Fibroblast of pulmonary artery (primary cell): ENCODE measurements at regions not wholly inside any gene's neighbourhood (a gene's known extent, or its start where the extent isn't known, plus 50 kb on each side); places are given as distances from the start of the nearest gene placed in this dataset.

Source experiments
- DNase-seq: peaks from one replicate; pipeline ENCODE4 v3.0.0-alpha.2; 2010; ENCODE audit warnings: low read depth
- H3K4me3 ChIP-seq: replicated peaks from 2 replicates; pipeline ENCODE4 v1.5.1; 2011; ENCODE audit warnings: low read depth, mild to moderate bottlenecking, control low read depth, low read length, moderate library complexity
- TF ChIP-seq, protein P1 (sequence below): IDR thresholded peaks from 2 replicates; pipeline ENCODE4 v1.5.1; 2011; ENCODE audit warnings: mild to moderate bottlenecking, control low read depth, low read length, inconsistent platforms; ENCODE audit errors: missing control alignments

- H3K4me3 ChIP-seq, result no peak overlapping the region
- TF ChIP-seq, protein P1, sequence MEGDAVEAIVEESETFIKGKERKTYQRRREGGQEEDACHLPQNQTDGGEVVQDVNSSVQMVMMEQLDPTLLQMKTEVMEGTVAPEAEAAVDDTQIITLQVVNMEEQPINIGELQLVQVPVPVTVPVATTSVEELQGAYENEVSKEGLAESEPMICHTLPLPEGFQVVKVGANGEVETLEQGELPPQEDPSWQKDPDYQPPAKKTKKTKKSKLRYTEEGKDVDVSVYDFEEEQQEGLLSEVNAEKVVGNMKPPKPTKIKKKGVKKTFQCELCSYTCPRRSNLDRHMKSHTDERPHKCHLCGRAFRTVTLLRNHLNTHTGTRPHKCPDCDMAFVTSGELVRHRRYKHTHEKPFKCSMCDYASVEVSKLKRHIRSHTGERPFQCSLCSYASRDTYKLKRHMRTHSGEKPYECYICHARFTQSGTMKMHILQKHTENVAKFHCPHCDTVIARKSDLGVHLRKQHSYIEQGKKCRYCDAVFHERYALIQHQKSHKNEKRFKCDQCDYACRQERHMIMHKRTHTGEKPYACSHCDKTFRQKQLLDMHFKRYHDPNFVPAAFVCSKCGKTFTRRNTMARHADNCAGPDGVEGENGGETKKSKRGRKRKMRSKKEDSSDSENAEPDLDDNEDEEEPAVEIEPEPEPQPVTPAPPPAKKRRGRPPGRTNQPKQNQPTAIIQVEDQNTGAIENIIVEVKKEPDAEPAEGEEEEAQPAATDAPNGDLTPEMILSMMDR, result no peak
- no peak for DNase-seq
Measured at GRCh38 chr4:100681289-100681688, 163.5 kb upstream of the EMCN start.

DNA sequence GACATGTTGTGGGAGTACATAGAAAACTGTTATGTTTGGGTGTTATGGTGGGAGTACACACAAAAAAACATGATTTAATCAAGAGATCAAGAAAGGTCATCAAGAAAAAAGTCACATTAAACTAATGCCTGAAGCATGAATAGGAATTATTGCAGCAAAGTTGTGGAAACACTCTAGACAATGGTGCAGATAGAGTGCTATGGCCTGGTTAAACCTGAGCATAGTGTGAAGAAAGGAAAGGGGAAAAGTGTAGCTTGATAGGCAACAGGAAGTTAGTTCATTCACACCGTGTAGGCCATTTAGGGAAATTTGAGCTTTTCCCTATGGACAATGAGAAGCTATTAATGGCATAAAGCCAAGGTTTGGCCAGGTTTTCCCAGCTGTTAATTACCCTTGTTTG is 162.1 kb upstream of the EMCN start:
- TF ChIP-seq, protein P1, result no peak
- no peak for DNase-seq

DNA sequence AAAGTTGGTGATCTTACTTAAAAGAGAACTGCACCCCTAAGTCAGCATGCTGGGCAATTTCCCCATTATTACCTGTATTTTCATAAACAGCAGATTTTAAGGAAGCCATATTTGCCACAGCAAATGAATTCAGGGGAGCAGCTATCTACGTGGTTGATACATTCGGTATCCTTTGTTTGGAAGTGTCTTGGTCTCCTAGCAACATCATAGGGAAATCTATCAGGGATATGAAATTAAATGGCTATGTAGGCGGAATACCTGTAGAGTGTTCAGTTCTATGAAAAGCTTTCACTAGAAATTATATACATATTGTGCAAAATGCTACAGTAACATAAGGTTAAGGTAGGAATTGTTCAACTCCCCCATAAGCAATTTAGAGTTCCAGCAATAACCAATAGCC is 157.2 kb upstream of the EMCN start:
- TF ChIP-seq, protein P1, result no peak
- DNase-seq, result no peak
- no peak overlapping the region for H3K4me3 ChIP-seq

More for the DNA sequence above, 162.1 kb upstream of the EMCN start:
- no peak overlapping the region for H3K4me3 ChIP-seq

DNA sequence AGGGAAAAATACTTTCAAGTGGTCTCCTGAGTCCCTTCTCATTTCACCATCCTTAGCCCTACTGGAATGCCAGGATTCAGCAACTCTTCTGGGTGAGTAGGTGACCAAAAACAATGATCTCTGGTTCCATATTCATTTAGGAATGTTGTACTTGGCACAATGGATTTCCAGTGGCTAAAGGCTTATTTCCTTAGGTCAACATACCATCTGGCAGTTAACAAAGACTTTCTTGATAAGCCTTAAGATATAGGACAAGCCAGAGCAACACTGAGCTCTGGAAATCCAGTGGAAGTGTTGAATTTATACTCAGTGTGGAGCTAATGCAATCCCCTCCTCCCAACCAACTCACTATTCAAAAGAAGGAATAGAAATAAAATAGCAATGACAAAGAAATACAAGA is 139.4 kb upstream of the EMCN start:
- TF ChIP-seq, protein P1, result no peak
- DNase-seq, result peak; percentile 83
- no peak overlapping the region for H3K4me3 ChIP-seq

GRCh38 chr4:100651499-100652175 is 133.8 kb upstream of the EMCN start:
- TF ChIP-seq, protein P1, result no peak
- no peak overlapping the region for H3K4me3 ChIP-seq
- no peak for DNase-seq

- TF ChIP-seq, protein P1, result no peak
- no peak overlapping the region for H3K4me3 ChIP-seq
- peak; percentile 39 for DNase-seq
Measured at GRCh38 chr4:100649417-100649816, 131.6 kb upstream of the EMCN start.

GRCh38 chr4:100644150-100644549 is 126.3 kb upstream of the EMCN start:
- DNase-seq, result no peak
- no peak overlapping the region for H3K4me3 ChIP-seq
- TF ChIP-seq, protein P1, result no peak
